MM.1S (cell line): ENCODE measurements at regions not wholly inside any gene's neighbourhood (a gene's known extent, or its start where the extent isn't known, plus 50 kb on each side); places are given as distances from the start of the nearest gene placed in this dataset.

Experiments
- EZH2 ChIP-seq: fragments of 300-600 bp; sonication (generic); optimal IDR thresholded peaks from 2 replicates; pipeline ENCODE3; 2017; ENCODE audit warnings: low read depth, mild to moderate bottlenecking, antibody characterized with exemption, low read length, mixed read lengths
- TF ChIP-seq, protein P1 (sequence below): fragments of 300-600 bp; sonication (generic); IDR thresholded peaks from 2 replicates; pipeline ENCODE4 v1.5.1; 2016; ENCODE audit warnings: antibody characterized with exemption, low read length, mixed read lengths

DNA sequence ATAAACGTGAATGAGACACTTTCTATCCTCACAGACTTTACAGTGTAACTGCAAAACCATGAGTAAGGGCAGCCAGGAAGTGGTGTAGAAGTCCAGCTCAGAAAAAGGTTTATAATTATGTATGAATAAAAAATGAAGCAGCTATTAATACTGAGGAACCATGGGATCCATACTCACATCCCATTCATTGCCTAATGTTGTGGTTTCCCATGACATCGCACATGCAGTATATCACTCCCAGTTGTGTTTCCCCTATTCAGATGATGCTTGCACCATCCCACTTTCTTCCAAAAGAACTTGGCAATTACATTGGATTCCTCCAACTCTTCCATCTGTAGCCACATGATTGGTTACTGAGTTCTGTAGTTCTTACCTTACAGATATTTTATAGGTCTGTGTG lies 74.5 kb upstream of the SEMA3D start:
- TF ChIP-seq, protein P1, sequence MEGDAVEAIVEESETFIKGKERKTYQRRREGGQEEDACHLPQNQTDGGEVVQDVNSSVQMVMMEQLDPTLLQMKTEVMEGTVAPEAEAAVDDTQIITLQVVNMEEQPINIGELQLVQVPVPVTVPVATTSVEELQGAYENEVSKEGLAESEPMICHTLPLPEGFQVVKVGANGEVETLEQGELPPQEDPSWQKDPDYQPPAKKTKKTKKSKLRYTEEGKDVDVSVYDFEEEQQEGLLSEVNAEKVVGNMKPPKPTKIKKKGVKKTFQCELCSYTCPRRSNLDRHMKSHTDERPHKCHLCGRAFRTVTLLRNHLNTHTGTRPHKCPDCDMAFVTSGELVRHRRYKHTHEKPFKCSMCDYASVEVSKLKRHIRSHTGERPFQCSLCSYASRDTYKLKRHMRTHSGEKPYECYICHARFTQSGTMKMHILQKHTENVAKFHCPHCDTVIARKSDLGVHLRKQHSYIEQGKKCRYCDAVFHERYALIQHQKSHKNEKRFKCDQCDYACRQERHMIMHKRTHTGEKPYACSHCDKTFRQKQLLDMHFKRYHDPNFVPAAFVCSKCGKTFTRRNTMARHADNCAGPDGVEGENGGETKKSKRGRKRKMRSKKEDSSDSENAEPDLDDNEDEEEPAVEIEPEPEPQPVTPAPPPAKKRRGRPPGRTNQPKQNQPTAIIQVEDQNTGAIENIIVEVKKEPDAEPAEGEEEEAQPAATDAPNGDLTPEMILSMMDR: no peak
- TF ChIP-seq EZH2: no peak
